Caki2 (cell line): ENCODE measurements at regions not wholly inside any gene's neighbourhood (a gene's known extent, or its start where the extent isn't known, plus 50 kb on each side); places are given as distances from the start of the nearest gene placed in this dataset.
"Not testable (repeated sequence)": the region's sequence is repeated elsewhere in the genome, so short reads cannot be mapped to it uniquely, and the experiment has no call there.

Experiments used
- DNase-seq: peaks from one replicate; pipeline ENCODE4 v3.0.0-alpha.2; 2015; ENCODE audit warnings: low read depth
- in situ Hi-C: cut with HindIII; loops from 2 replicates; pipeline ENCODE4 v1.10.0; 2016; ENCODE audit warnings: low sequenced_read_pairs, low pct_unique_long_range_greater_than_20kb, mixed read lengths

DNA sequence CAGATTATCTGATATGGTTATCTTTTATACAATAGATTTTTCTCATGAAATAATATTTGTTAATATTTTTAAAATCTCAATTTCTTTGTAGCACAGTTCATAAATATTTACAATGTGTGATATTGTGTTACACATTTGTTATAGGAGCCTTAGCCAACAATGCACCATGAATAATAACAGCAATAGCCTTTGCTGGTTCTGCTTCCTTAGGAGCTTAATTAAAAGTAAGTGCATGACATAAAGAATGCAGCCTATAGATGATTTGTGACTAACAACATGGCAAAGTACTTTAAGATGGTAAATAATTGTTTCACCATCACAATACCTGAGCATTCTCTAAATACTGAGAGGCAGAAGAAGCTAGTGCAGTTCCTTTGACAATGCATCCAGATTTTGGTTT, 156.3 kb upstream of the RASSF8 start:
- no peak for DNase-seq
- in situ Hi-C loops, result no loop called here

DNA sequence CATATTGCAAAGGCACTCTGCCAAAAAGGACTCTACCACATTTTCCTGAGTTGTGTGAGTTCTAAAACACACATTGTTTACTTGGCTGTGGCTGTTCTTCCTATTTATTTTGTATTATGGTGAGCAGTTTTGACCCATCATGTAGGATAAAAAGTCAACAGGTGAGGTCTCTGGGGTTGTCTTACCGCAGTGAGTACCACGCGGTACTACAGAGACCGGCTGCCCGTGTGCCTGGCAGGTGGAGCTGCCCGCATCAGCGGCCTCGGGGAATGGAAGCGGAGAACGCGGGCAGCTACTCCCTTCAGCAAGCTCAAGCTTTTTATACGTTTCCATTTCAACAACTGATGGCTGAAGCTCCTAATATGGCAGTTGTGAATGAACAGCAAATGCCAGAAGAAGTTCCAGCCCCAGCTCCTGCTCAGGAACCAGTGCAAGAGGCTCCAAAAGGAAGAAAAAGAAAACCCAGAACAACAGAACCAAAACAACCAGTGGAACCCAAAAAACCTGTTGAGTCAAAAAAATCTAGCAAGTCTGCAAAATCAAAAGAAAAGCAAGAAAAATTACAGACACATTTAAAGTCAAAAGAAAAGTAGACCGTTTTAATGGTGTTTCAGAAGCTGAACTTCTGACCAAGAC, 155.3 kb upstream of the RASSF8 start:
- DNase-seq, in situ Hi-C loops: not testable (repeated sequence)

DNA sequence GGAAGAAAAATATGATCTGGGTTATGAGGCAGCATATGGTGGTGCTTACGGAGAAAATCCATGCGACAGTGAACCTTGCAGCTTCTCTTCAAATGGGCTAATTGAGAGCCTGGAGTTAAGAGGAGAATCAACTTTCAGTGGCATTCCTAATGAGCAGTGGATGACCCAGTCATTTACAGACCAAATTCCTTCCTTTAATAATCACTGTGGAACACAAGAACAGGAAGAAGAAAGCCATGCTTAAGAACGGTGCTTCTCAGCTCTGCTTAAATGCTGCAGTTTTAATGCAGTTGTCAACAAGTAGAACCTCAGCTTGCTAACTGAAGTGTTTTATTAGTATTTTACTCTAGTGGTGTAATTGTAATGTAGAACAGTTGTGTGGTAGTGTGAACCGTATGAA, 154.2 kb upstream of the RASSF8 start:
- DNase-seq, in situ Hi-C loops: not testable (repeated sequence)

DNA sequence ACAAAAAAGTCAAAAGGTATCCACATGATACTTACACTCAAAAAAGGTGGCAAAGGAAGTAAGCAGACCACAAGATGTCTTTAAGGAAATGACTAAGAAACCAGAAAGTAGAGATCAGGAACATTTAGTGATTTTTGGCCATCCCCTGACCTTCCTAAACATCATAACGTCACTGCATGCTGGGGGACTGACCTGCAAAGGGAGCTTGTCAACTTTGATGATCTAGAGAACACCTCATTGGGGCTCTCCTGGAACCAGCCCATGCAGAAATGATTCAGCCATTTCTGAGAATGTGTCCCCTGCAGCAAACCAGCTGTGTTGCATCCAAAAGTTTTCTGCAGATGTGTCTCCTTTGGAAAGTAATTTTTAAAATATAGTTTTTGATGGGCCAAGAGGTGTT, 152.2 kb upstream of the RASSF8 start:
- no peak for DNase-seq
- in situ Hi-C loops, result no loop called here

DNA sequence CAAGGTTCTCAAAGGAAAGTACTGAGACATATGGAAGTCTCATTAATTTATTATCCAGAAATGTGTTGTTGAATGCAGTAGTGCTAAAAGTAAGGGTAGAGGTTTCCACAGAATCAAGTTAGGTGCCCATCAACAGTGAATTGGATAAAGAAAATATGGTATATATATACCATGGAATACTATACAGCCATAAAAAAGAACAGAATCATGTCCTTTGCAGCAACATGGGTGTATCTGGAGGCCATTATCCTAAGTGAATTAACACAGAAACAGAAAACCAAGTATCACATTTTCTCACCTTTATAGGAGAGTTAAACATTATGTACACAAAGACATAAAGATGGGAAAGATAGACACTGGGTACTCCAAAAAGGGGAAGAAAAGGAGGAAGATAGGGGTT, 149.9 kb upstream of the RASSF8 start:
- DNase-seq, result no peak
- in situ Hi-C loops, result no loop called here

DNA sequence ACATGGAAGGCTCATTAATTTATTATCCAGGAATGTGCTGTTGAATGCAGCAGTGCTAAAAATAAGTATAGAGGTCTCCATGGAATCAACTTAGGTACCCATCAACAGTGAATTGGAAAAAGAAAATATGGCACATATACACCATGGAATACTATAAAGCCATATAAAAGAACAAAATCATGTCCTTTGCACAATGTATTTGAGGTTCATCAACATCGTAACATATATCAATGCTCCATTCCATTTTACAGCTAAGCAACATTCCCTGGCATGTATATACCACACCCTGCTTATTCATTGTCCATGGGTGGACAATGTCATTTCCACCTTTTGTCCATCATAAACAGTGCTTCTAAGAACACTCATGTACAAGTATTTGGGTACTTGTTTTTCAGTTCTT, 147.8 kb upstream of the RASSF8 start:
- DNase-seq, result no peak
- in situ Hi-C loops, result no loop called here

DNA sequence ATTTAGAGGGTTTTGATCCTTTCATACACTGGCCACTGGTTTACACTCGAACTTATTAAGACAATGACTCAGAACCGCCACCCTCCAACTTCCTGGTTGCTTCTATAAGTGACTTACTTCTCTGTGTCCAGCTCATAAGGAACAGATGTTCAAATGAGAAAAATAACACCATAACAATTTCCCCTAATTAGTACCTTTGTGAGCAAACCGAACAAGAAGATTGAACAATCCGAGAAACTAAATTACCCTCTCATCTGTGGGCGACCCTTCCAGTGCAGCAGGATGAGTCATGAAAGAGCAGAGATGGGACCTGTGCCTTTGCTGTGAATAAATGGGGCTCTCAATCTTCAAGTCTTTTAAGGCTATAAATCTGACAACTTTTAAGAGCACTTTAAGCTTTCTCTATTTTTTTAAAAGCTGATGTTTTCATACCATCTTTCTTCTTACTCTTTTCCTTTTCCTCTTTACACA, 146.8 kb upstream of the RASSF8 start:
- peak; percentile 67 for DNase-seq
- in situ Hi-C loops, result no loop called here

DNA sequence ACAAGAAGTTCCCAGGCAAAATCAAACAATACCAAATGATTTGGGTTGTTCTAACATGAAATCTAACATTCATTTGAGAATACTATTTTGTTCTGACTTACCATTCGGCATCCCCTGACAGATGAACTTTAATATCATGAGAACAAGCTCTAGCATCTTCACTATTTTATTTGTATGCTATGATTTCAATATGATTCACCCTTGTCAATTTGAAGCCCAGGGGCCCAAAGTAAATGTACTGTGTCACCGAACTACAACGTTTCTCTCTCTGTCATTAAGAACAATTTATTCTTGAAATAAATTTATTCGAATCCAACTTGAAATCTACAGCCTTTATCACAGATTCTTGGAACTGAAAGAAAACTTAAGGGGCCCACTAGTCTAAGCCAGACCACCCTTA, 146.2 kb upstream of the RASSF8 start:
- DNase-seq, result no peak
- in situ Hi-C loops, result no loop called here

DNA sequence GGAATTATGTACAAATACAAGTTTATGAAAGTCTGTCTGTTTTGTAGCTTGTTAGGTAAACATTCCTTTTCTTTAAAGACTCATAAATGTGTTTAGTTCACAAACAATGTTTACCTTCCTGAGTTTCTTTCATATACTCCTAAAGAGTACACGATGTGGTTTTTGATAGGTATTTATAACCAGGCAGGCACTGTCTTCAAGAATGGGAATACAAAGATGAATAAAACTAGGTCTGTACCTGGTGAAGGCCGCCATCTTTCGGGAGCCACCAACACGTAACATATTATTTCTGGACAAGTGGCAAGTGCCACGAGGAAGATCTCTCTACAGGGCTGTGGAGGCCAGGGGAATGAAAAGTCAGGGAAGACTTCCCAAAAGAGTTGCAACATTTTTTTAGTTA, 144.6 kb upstream of the RASSF8 start:
- no peak for DNase-seq
- in situ Hi-C loops, result no loop called here

DNA sequence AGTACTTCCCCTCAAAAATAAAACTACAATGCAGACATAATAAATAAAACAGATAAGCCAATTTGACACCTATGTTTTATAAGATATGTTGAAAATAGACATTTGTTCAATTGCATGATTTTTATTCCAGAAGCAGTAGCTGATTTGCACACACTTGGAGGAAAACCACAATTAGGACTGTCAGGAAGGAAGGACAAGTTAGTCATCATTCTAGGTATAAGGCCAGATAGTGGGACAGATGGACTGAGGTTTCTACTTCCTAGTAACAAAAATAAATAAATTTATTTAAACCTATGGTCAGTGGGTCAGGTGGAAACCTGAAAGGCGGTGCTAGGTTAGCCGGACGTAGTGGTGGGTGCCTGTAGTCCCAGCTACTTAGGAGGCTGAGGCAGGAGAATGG, 141.8 kb upstream of the RASSF8 start:
- in situ Hi-C loops, result no loop called here
- no peak for DNase-seq

DNA sequence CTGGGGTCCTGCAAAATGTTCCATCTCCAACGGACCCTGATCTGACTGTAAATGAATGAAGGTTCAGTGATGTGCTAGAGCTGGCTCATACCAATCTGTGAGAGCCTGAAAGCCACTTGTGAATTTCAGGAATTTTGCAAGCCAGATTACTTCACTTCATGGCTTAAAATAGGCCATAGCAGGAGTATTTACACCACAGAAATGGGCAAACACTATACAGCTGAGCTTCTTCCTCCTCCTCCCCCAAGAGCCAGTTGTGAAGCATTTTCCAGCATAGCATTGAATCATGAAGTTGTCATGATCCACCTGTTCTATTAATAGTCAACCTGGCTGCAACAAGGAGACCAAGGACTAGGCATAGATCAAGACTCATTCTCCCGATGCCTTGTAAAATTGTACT, 141.3 kb upstream of the RASSF8 start:
- in situ Hi-C loops, result no loop called here
- no peak for DNase-seq

DNA sequence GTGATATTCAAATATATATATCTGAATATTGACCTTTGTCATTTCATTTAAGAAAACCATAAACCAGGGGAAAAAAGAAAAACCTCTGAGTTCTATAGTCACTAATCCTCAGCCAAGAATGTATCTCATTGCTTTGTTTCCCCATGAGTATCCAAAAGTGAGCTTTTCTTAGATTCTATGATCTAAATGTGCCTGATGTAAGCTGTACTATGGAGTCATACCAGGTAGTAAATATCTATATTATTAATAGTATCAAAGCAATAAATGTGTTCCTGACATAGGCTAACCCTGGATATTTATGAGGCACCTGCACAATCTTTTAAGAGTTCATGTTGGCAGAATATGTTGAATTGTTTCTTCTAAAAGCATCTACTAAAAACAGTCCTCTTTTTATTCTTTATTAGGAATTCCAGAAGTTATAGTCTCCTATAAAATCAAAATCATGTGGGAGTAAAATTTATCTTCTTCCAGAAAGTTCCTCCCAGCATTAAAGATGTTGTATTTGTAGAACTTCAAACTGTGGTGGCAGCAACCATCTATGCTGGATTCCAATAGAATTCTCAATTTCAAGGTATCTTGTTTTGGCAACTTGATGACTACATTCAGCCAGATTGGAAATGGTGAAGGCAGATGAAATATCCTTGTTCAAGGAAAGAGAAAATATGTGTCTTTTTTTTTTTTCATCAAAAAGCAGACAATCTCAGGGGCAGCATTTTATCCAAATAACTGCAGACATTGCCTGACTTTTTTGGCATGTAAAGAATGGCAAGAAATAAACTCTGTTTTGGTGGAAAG, 139.7 kb upstream of the RASSF8 start:
- DNase-seq, result no peak
- in situ Hi-C loops, result no loop called here

DNA sequence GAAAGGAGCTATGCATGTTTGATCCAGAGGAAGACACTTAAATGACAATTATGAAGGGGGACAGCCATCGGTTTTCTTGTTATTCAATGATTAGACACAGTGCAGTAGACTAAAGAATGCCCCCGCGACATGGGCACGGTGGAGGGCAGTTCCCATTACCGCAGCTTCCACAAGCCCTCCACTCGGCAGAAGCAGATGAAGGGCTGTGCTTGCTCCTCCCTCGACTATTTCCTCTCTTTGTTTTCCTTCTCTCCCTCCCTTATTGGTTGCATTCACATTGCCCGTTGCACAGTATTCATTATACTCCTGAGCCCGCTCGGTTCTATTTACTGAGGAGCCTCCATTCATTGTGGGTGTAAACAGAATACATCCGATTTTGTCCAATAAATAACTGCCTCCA, 138.8 kb upstream of the RASSF8 start:
- in situ Hi-C loops, result no loop called here
- no peak for DNase-seq

DNA sequence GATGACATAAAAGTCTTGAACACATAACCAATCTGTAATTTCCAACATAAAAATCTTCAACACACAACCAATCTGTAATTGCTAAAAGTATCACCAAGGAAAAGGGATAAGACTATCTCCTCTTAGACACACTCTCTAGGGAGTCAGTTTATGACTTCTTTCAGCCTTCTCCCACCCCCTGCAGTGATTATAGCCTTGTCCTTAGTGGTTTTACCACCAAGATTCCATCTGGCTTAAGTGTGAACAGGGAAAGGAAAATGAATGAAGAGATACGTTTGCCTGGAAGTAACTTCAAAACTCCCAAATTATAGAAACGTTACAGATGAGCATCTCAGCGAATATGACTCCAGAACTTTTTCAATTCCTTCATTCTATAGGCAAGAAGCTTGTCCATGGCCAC, 136.2 kb upstream of the RASSF8 start:
- no peak for DNase-seq
- in situ Hi-C loops, result no loop called here

DNA sequence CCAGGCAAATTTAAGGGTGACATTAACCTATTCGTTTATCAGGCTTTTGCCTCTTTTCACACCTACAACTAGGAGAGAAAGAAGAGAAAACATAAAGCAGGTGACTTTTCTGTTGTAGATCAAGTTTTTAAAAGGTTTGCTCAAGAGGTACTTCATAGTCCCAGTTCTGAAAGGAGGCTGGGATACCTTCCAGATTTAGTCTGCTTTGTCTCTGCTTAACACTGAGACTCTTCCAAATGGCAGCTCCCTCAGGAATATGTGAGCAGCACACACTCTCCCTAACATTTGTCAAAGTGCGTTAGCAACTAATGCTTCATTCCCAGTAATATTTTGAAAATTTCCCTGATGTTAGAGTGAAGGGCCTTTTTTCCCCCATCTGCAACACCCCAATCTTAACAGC, 133.7 kb upstream of the RASSF8 start:
- DNase-seq, result no peak
- in situ Hi-C loops, result no loop called here

DNA sequence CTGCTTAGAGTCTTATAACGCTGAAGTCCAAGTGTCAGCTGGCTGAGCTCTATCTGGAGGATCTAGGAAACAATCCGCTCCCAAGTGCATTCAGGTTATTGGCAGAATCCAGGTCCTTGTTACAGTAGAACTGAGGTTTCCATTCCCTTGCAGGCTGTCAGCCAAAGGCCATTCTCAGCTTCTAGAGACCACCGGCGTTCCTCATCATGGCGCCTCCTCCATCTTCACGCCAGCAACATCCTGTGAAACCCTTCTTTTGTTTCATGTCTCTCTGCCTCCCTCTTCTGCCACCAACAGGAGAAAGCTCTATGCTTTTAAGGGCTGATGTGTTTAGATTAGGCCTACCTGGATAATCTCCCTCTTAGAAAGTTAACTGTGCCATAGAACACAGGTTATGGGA, 133.0 kb upstream of the RASSF8 start:
- no peak for DNase-seq
- in situ Hi-C loops, result no loop called here

DNA sequence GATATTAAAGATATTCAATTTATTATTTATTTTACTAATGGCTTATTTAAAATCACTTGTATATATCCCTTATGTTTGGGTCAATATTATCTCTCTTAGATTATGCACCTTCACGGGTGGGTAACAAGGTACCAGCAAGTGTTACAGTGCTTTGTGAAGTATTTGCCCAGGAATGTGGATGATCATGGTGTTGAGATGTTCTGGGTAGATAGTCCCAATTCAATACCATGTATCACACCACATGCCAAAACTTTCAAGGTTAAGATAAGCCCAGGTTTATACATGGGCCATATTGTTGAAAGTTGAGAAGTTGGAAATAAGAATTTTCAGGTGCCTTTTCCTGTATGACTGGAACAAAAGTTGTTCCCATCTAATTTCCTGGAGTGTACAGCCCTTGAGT, 131.3 kb upstream of the RASSF8 start:
- DNase-seq, result no peak
- in situ Hi-C loops, result no loop called here

DNA sequence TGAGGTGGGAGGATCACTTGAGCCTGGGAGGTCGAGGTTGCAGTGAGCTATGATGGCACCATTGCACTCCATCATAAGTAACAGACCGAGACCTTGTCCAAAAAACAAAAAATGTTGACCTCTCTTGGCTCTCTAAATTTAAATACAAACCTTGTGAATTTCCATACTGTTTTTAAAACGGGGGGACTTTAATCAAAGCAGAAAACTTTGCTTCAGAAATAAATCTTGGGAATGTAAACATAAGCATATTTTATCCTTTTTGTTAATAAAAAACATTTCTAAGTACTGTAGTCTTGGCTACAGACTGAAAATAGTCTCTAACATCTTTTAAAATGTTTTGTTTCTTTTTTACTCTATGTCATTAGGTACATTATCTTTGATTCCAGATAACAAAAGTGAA, 130.7 kb upstream of the RASSF8 start:
- in situ Hi-C loops, result no loop called here
- DNase-seq, result no peak

DNA sequence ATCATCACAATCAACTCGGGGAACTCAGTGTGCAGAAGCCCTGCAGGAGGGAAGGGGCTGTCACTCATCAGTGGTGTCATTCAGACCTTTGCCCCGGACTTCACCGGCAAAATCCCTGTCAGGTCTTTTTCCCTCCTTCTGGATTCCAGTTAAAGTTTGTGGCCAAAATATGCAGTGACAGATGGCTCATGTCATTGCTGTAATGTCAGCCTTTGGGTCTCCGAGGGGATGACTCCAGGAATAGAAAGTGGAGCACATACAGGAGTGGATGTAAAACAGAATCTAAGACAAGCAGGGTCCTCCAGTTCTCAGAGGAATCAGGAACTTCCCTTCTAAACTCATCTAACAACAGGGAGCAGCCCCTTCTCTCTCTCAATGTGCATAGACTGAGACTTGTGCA, 130.3 kb upstream of the RASSF8 start:
- in situ Hi-C loops, result no loop called here
- DNase-seq, result no peak

DNA sequence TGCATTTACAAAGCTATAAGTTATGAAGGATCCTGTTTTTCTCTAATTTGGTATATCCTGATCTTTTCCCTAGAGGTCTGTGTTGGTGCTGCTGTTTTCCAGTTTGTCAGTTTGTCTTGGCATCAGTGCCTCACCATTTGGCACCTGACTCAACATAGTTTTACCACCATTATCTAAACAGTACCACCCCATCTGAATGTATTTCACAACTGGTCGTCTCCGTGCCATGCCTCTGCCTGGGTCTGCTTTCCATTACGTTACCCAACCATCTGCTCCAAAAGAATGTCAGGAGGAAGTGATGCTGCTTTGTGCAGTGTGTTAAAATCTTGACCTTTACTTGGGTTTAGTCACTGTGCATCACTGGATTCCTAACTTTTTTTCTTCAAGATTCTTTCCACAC, 129.3 kb upstream of the RASSF8 start:
- in situ Hi-C loops, result no loop called here
- peak; percentile 59 for DNase-seq
